Fibroblast of lung (primary cell): ENCODE measurements at regions not wholly inside any gene's neighbourhood (a gene's known extent, or its start where the extent isn't known, plus 50 kb on each side); places are given as distances from the start of the nearest gene placed in this dataset.

Experiments used
- DNase-seq, 2 donors: peaks; one replicate each; pipeline versions ENCODE4 v3.0.0 to v3.0.0-alpha.2; 2010; ENCODE audit warnings: low read depth in 2 of 2
- H2AFZ ChIP-seq: 2 replicates; pipeline ENCODE4 v1.5.1; 2012; ENCODE audit warnings: low read length, control low read depth, inconsistent platforms
- H3K27ac ChIP-seq: 2 replicates; pipeline ENCODE4 v1.5.1; 2011; ENCODE audit warnings: low read length, control low read depth; ENCODE audit not compliant: insufficient read depth
- H3K27me3 ChIP-seq: 2 replicates; pipeline ENCODE4 v1.5.1; 2011; ENCODE audit warnings: mild to moderate bottlenecking, low read length; ENCODE audit not compliant: control insufficient read depth, insufficient read depth
- H3K36me3 ChIP-seq: 2 replicates; pipeline ENCODE4 v1.5.1; 2011; ENCODE audit warnings: low read length; ENCODE audit not compliant: control insufficient read depth, insufficient read depth
- H3K4me1 ChIP-seq: 2 replicates; pipeline ENCODE4 v1.5.1; 2011; ENCODE audit warnings: low read length; ENCODE audit not compliant: control insufficient read depth, insufficient read depth; ENCODE audit errors: extremely low read depth
- H3K4me2 ChIP-seq: 2 replicates; pipeline ENCODE4 v1.5.1; 2011; ENCODE audit warnings: low read length, control low read depth; ENCODE audit not compliant: insufficient read depth; ENCODE audit errors: extremely low read depth
- H3K4me3 ChIP-seq, 4 experiments: fragments of 200-600 bp in 1 of 4; sonication (generic) in 1 of 4; replicated peaks in 1 of 4; 2 replicates each; pipeline ENCODE4 v1.5.1; 2011 to 2016; ENCODE audit warnings: low read length in 4 of 4, low read depth in 3 of 4, mild to moderate bottlenecking in 3 of 4, control low read depth in 2 of 4, inconsistent platforms in 1 of 4, mixed read lengths in 1 of 4; ENCODE audit not compliant: insufficient read depth in 1 of 4; ENCODE audit errors: control extremely low read depth in 1 of 4
- H3K79me2 ChIP-seq: 2 replicates; pipeline ENCODE4 v1.5.1; 2012; ENCODE audit warnings: mild to moderate bottlenecking, low read length, inconsistent platforms; ENCODE audit not compliant: control insufficient read depth, insufficient read depth
- H3K9ac ChIP-seq: 2 replicates; pipeline ENCODE4 v1.5.1; 2011; ENCODE audit warnings: mild to moderate bottlenecking, low read length, control low read depth; ENCODE audit not compliant: insufficient read depth
- H3K9me3 ChIP-seq: 2 replicates; pipeline ENCODE4 v1.5.1; 2012; ENCODE audit warnings: low read depth, low read length; ENCODE audit not compliant: control insufficient read depth, insufficient read depth
- H4K20me1 ChIP-seq: 2 replicates; pipeline ENCODE4 v1.5.1; 2011; ENCODE audit warnings: low read length; ENCODE audit not compliant: control insufficient read depth, insufficient read depth; ENCODE audit errors: extremely low read depth
- EZH2 ChIP-seq: IDR thresholded peaks from 2 replicates; pipeline ENCODE4 v1.5.1; 2012; ENCODE audit warnings: low read length, control low read depth, mild to moderate bottlenecking; ENCODE audit errors: missing control alignments
- TF ChIP-seq, protein P1 (sequence below), 2 donors: IDR thresholded peaks in 1 of 2; conservative IDR thresholded peaks in 1 of 2; 1 replicate in 1 of 2; 2 replicates in 1 of 2; pipeline ENCODE4 v1.5.1; 2011 to 2012; ENCODE audit warnings: low read length in 2 of 2, control low read depth in 1 of 2, inconsistent platforms in 1 of 2, low read depth in 1 of 2, mild to moderate bottlenecking in 1 of 2

DNA sequence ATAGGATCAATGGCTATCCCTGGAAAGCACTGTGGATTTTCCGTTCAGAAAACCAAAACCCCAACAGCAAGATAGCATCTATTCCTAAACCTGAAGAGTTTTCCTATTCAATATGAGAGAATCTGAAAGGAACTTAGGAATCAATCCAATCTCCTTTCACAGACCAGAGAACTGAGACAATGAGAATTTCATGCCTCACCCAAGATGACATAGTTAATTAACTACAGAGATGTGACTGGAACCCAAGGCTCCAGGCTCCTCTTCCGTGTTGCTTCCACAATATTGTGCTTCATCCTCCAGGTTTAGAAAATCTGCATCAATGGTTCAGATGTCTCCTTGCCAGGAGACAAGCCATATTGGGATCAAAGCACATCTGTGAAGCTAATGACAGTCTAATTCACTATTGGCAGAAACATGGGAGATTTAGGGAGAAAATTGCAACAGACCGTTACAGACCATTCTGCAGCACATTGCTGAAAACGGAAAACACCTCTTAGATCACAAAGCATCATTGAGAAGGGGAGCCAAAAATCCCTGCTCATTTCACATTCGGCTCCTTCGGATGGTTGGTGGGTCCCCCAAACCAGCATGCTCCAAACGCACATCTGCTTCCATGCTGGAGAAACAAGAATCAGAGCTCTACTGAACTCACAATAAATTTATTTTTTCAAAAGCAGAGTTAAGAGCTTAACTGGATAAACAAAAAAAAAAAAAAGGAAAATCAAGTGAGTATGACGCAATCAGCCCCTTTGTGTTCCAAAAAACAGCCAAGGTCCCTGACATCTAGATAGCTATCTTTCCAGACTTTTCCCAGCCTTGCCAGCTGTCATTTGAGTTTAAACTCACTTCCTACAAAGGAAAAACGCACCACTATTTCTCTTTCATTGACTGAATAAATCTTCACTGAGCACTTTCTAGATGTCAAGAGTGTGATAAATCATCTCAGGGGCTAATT is 290.3 kb downstream of the C1D start:
- no peaks in the 10 kb centered on the region for H4K20me1 ChIP-seq
- H3K79me2 ChIP-seq = no peaks in the 10 kb centered on the region
- no peak overlapping the region for H3K9ac ChIP-seq
- no peaks in the 10 kb centered on the region for H3K27me3 ChIP-seq
- no peaks in the 10 kb centered on the region for H3K9me3 ChIP-seq
- no peak overlapping the region for H3K4me2 ChIP-seq
- H3K27ac ChIP-seq = no peak overlapping the region
- H3K4me3 ChIP-seq = no peak overlapping the region
- H3K36me3 ChIP-seq = no peaks in the 10 kb centered on the region
- peak in 1 of 2 donors; percentile 69 for DNase-seq
- H2AFZ ChIP-seq = no peak overlapping the region
- H3K4me1 ChIP-seq = no peaks in the 10 kb centered on the region
- TF ChIP-seq EZH2 = no peak
- TF ChIP-seq, protein P1, sequence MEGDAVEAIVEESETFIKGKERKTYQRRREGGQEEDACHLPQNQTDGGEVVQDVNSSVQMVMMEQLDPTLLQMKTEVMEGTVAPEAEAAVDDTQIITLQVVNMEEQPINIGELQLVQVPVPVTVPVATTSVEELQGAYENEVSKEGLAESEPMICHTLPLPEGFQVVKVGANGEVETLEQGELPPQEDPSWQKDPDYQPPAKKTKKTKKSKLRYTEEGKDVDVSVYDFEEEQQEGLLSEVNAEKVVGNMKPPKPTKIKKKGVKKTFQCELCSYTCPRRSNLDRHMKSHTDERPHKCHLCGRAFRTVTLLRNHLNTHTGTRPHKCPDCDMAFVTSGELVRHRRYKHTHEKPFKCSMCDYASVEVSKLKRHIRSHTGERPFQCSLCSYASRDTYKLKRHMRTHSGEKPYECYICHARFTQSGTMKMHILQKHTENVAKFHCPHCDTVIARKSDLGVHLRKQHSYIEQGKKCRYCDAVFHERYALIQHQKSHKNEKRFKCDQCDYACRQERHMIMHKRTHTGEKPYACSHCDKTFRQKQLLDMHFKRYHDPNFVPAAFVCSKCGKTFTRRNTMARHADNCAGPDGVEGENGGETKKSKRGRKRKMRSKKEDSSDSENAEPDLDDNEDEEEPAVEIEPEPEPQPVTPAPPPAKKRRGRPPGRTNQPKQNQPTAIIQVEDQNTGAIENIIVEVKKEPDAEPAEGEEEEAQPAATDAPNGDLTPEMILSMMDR (conservative IDR thresholded peaks at IDR 0.05 in 1 of 2, IDR thresholded peaks at IDR 0.05 in 1 of 2; ENCODE audit: low read depth in 1 of 2, low read length in 2 of 2) = no peak

DNA sequence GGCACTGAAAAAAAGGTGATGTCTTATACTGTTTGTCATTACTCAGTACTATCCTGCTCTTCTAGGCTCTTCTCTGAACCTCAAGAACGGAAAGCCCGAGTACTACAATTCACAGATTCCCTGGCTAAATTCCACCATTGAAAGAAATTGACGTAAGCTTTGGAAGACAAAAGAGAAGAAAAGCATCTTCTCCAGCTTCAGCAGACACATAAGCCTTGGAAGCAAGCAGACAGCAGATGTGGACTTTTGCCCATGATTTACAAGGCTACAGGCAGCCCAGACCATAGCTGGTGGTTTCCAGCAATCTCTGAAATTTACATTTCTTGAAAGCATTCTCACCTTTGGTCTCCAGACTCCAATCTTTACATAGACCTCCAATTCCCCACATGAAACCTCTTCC is 289.0 kb downstream of the C1D start:
- no peak overlapping the region for H3K4me3 ChIP-seq

DNA sequence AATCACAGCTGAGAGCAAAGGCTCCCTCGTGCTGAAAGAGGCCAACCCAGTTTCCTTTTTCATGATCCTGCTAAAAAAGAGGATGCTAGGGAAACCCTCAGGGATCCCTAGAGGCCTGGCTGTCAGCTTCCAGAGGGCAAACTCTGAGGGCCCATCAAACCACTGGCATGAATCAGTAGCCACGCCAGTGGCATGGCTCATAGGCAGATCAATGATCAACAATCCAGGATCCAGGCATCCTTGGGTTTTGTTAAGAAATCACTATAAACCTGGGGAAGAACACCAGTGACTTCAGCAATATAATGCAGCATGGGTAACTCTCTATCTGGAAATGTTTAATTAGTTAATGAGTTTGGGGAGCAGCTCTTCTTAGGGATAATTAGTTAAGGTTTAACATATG is 286.5 kb downstream of the C1D start:
- TF ChIP-seq, protein P1 (conservative IDR thresholded peaks at IDR 0.05 in 1 of 2, IDR thresholded peaks at IDR 0.05 in 1 of 2; ENCODE audit: low read depth in 1 of 2, low read length in 2 of 2) = no peak
- no peak for TF ChIP-seq EZH2
- H3K27me3 ChIP-seq = no peaks in the 10 kb centered on the region
- H3K27ac ChIP-seq = no peak overlapping the region
- H3K4me2 ChIP-seq = no peak overlapping the region
- H3K9ac ChIP-seq = no peak overlapping the region
- H3K4me3 ChIP-seq = no peak overlapping the region
- no peak for DNase-seq
- no peaks in the 10 kb centered on the region for H3K4me1 ChIP-seq
- no peak overlapping the region for H2AFZ ChIP-seq
- no peaks in the 10 kb centered on the region for H3K79me2 ChIP-seq
- H3K9me3 ChIP-seq = no peaks in the 10 kb centered on the region
- no peaks in the 10 kb centered on the region for H3K36me3 ChIP-seq
- no peaks in the 10 kb centered on the region for H4K20me1 ChIP-seq

More for the DNA sequence above, 289.0 kb downstream of the C1D start:
- Histone ChIP-seq H3K4me1 (no peaks in the 10 kb centered on the region), H3K36me3 (no peaks in the 10 kb centered on the region), H3K27ac (no peak overlapping the region), H2AFZ (no peak overlapping the region), H3K9me3 (no peaks in the 10 kb centered on the region), H3K27me3 (no peaks in the 10 kb centered on the region), H3K79me2 (no peaks in the 10 kb centered on the region), H3K4me2 (no peak overlapping the region), H4K20me1 (no peaks in the 10 kb centered on the region), H3K9ac (no peak overlapping the region)
- TF ChIP-seq EZH2 = no peak
- TF ChIP-seq, protein P1 (conservative IDR thresholded peaks at IDR 0.05 in 1 of 2, IDR thresholded peaks at IDR 0.05 in 1 of 2; ENCODE audit: low read depth in 1 of 2, low read length in 2 of 2) = no peak
- no peak for DNase-seq
